GM19372 (cell line): ENCODE measurements at regions not wholly inside any gene's neighbourhood (a gene's known extent, or its start where the extent isn't known, plus 50 kb on each side); places are given as distances from the start of the nearest gene placed in this dataset.

ENCODE experiments used
- ATAC-seq: cut with Tn5 transposase; IDR thresholded peaks from one replicate; pipeline ENCODE4 v1.9.1; 2021; ENCODE audit warnings: mild to moderate bottlenecking, low read depth, moderate library complexity; ENCODE audit not compliant: unreplicated experiment

- no peak for ATAC-seq
These were observed 98.3 kb upstream of the MAOA start for GRCh38 chrX:43557792-43558191.

- ATAC-seq = no peak
These were observed 96.5 kb upstream of the MAOA start for GRCh38 chrX:43559644-43560043.

GRCh38 chrX:43560247-43560946, 95.7 kb upstream of the MAOA start:
- no peak for ATAC-seq

GRCh38 chrX:43562372-43562771, 93.7 kb upstream of the MAOA start:
- ATAC-seq = no peak

GRCh38 chrX:43564953-43565352, 91.1 kb upstream of the MAOA start:
- ATAC-seq = no peak

- no peak for ATAC-seq
These were observed 89.9 kb upstream of the MAOA start for GRCh38 chrX:43566170-43566569.

GRCh38 chrX:43573441-43574015, 82.6 kb upstream of the MAOA start:
- no peak for ATAC-seq

GRCh38 chrX:43580621-43581020, 75.5 kb upstream of the MAOA start:
- no peak for ATAC-seq

- ATAC-seq = no peak
These were observed 74.9 kb upstream of the MAOA start for GRCh38 chrX:43581167-43581566.

GRCh38 chrX:43581888-43582539, 74.1 kb upstream of the MAOA start:
- no peak for ATAC-seq

GRCh38 chrX:43582540-43582913, 73.6 kb upstream of the MAOA start:
- no peak for ATAC-seq

- ATAC-seq = no peak
These were observed 70.2 kb upstream of the MAOA start for GRCh38 chrX:43585922-43586321.

GRCh38 chrX:43586830-43587229, 69.3 kb upstream of the MAOA start:
- no peak for ATAC-seq

GRCh38 chrX:43589735-43590134, 66.4 kb upstream of the MAOA start:
- ATAC-seq = no peak

GRCh38 chrX:43590150-43590549, 65.9 kb upstream of the MAOA start:
- no peak for ATAC-seq

GRCh38 chrX:43592597-43592996, 63.5 kb upstream of the MAOA start:
- no peak for ATAC-seq

GRCh38 chrX:43595931-43596330, 60.2 kb upstream of the MAOA start:
- ATAC-seq = no peak

- no peak for ATAC-seq
These were observed 51.3 kb upstream of the MAOA start for GRCh38 chrX:43604753-43605152.

GRCh38 chrX:43605351-43605750, 50.7 kb upstream of the MAOA start:
- ATAC-seq = no peak
